HCT116 (cell line): ENCODE measurements at regions not wholly inside any gene's neighbourhood (a gene's known extent, or its start where the extent isn't known, plus 50 kb on each side); places are given as distances from the start of the nearest gene placed in this dataset.

Experiments used
- CTCF ChIP-seq, 3 experiments: fragments of 200-600 bp in 1 of 3; sonication (generic) in 1 of 3; IDR thresholded peaks in 2 of 3; conservative IDR thresholded peaks in 1 of 3; 2 replicates each; pipeline ENCODE4 v1.5.1; 2012 to 2017; ENCODE audit warnings: low read depth in 2 of 3, low read length in 2 of 3, antibody characterized with exemption in 1 of 3, borderline replicate concordance in 1 of 3, control low read depth in 1 of 3, mild to moderate bottlenecking in 1 of 3, mixed read lengths in 1 of 3, mixed run types in 1 of 3, moderate library complexity in 1 of 3; ENCODE audit not compliant: insufficient read depth in 1 of 3
- EGR1 ChIP-seq: IDR thresholded peaks from 2 replicates; pipeline ENCODE4 v1.6.1; 2012; ENCODE audit warnings: low read depth
- EZH2 ChIP-seq: fragments of 200-600 bp; sonication (generic); IDR thresholded peaks from 2 replicates; pipeline ENCODE4 v1.6.1; 2017; ENCODE audit warnings: antibody characterized with exemption, mixed run types
- POLR2A ChIP-seq: IDR thresholded peaks from 2 replicates; pipeline ENCODE4 v1.7.0; 2011; ENCODE audit warnings: borderline replicate concordance; ENCODE audit not compliant: insufficient read depth, insufficient read length; ENCODE audit errors: extremely low read depth
- POLR2AphosphoS5 ChIP-seq: IDR thresholded peaks from 2 replicates; pipeline ENCODE4 v1.6.1; 2011; ENCODE audit warnings: mild to moderate bottlenecking, low read depth, low read length, moderate library complexity
- SP1 ChIP-seq: IDR thresholded peaks from 2 replicates; pipeline ENCODE4 v1.6.1; 2012; ENCODE audit warnings: low read depth
- ZFX ChIP-seq: fragments of 450-650 bp; IDR thresholded peaks from 2 replicates; pipeline ENCODE4 v1.6.1; 2017
- TF ChIP-seq, protein P1 (sequence below): IDR thresholded peaks from 2 replicates; pipeline ENCODE4 v1.6.1; 2012; ENCODE audit warnings: low read depth

DNA sequence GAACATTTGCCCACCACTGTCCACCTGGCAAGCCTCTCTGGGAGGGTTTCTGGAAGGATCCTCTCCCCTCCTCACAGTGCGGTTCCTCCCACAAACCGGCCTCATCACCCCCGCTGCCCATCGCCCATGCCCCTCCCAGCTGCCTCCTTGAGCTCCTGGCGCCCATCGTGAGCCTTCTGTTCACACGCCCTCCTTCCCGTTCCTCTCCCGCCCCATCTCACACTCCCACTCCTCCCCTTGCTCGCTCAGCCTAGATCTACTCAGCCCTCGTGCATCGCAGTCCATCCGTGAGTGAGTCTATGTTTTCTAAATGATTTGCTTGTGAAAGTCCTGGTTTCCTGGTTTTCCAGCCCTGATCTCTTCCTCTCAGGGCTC is 119.1 kb upstream of the C1orf174 start:
- TF ChIP-seq CTCF (IDR thresholded peaks at IDR 0.05 in 2 of 3, conservative IDR thresholded peaks at IDR 0.05 in 1 of 3; ENCODE audit: borderline replicate concordance in 1 of 3, insufficient read depth in 1 of 3, low read depth in 2 of 3, low read length in 2 of 3) (no peak), SP1 (no peak), POLR2AphosphoS5 (no peak), POLR2A (no peak), ZFX (no peak), EZH2 (no peak), EGR1 (no peak)
- TF ChIP-seq, protein P1, sequence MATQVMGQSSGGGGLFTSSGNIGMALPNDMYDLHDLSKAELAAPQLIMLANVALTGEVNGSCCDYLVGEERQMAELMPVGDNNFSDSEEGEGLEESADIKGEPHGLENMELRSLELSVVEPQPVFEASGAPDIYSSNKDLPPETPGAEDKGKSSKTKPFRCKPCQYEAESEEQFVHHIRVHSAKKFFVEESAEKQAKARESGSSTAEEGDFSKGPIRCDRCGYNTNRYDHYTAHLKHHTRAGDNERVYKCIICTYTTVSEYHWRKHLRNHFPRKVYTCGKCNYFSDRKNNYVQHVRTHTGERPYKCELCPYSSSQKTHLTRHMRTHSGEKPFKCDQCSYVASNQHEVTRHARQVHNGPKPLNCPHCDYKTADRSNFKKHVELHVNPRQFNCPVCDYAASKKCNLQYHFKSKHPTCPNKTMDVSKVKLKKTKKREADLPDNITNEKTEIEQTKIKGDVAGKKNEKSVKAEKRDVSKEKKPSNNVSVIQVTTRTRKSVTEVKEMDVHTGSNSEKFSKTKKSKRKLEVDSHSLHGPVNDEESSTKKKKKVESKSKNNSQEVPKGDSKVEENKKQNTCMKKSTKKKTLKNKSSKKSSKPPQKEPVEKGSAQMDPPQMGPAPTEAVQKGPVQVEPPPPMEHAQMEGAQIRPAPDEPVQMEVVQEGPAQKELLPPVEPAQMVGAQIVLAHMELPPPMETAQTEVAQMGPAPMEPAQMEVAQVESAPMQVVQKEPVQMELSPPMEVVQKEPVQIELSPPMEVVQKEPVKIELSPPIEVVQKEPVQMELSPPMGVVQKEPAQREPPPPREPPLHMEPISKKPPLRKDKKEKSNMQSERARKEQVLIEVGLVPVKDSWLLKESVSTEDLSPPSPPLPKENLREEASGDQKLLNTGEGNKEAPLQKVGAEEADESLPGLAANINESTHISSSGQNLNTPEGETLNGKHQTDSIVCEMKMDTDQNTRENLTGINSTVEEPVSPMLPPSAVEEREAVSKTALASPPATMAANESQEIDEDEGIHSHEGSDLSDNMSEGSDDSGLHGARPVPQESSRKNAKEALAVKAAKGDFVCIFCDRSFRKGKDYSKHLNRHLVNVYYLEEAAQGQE, result no peak
